Osteocyte (in vitro differentiated cells): ENCODE measurements at regions not wholly inside any gene's neighbourhood (a gene's known extent, or its start where the extent isn't known, plus 50 kb on each side); places are given as distances from the start of the nearest gene placed in this dataset.

ENCODE experiments used
- DNase-seq: peaks from one replicate; pipeline ENCODE4 v3.0.0; 2021; ENCODE audit warnings: mixed read lengths; ENCODE audit not compliant: unreplicated experiment; ENCODE audit errors: extremely low spot score
- H3K27ac Mint-ChIP-seq: one replicate; pipeline ENCODE4 v1.8.0; 2021; ENCODE audit warnings: mild to moderate bottlenecking, mixed read lengths; ENCODE audit not compliant: unreplicated experiment
- H3K27me3 Mint-ChIP-seq: one replicate; pipeline ENCODE4 v1.8.0; 2021; ENCODE audit warnings: mixed read lengths; ENCODE audit not compliant: unreplicated experiment
- H3K36me3 Mint-ChIP-seq: one replicate; pipeline ENCODE4 v1.8.0; 2021; ENCODE audit warnings: mixed read lengths; ENCODE audit not compliant: unreplicated experiment
- H3K4me1 Mint-ChIP-seq: one replicate; pipeline ENCODE4 v1.8.0; 2021; ENCODE audit warnings: mixed read lengths; ENCODE audit not compliant: unreplicated experiment
- H3K4me3 Mint-ChIP-seq: one replicate; pipeline ENCODE4 v1.8.0; 2021; ENCODE audit warnings: mild to moderate bottlenecking, moderate library complexity, mixed read lengths; ENCODE audit not compliant: unreplicated experiment
- H3K9me3 Mint-ChIP-seq: one replicate; pipeline ENCODE4 v1.8.0; 2021; ENCODE audit warnings: mixed read lengths; ENCODE audit not compliant: unreplicated experiment
- CTCF ChIP-seq: fragments of 200-600 bp; sonication (generic); IDR thresholded peaks from 2 replicates; pipeline ENCODE4 v1.5.0; 2021; ENCODE audit warnings: antibody characterized with exemption, mild to moderate bottlenecking, moderate library complexity

GRCh38 chr18:42178376-42179080, 223.5 kb downstream of the PIK3C3 start:
- H3K27ac Mint-ChIP-seq, result no peak overlapping the region
- no peak for TF ChIP-seq CTCF
- DNase-seq, result no peak
- no peaks in the 10 kb centered on the region for H3K36me3 Mint-ChIP-seq
- H3K4me3 Mint-ChIP-seq, result no peak overlapping the region
- peaks cover 8% of the 10 kb centered on the region for H3K27me3 Mint-ChIP-seq
- H3K4me1 Mint-ChIP-seq, result no peaks in the 10 kb centered on the region
- no peaks in the 10 kb centered on the region for H3K9me3 Mint-ChIP-seq

GRCh38 chr18:42179542-42180121, 224.6 kb downstream of the PIK3C3 start:
- no peaks in the 10 kb centered on the region for H3K9me3 Mint-ChIP-seq
- H3K27ac Mint-ChIP-seq, result no peak overlapping the region
- H3K4me1 Mint-ChIP-seq, result peaks cover 7% of the 10 kb centered on the region
- TF ChIP-seq CTCF, result no peak
- no peak overlapping the region for H3K4me3 Mint-ChIP-seq
- no peak for DNase-seq
- H3K27me3 Mint-ChIP-seq, result peaks cover 5% of the 10 kb centered on the region
- no peaks in the 10 kb centered on the region for H3K36me3 Mint-ChIP-seq

GRCh38 chr18:42181474-42181873, 226.4 kb downstream of the PIK3C3 start:
- Mint-ChIP-seq H3K27me3 (peaks cover 5% of the 10 kb centered on the region), H3K4me3 (no peak overlapping the region), H3K27ac (no peak overlapping the region), H3K9me3 (no peaks in the 10 kb centered on the region), H3K4me1 (peaks cover 7% of the 10 kb centered on the region), H3K36me3 (no peaks in the 10 kb centered on the region)
- no peak for DNase-seq
- TF ChIP-seq CTCF, result no peak

GRCh38 chr18:42182728-42183700, 228.0 kb downstream of the PIK3C3 start:
- no peak for DNase-seq
- Mint-ChIP-seq H3K27ac (no peak overlapping the region), H3K9me3 (no peaks in the 10 kb centered on the region), H3K27me3 (no peaks in the 10 kb centered on the region), H3K36me3 (no peaks in the 10 kb centered on the region), H3K4me3 (no peak overlapping the region), H3K4me1 (peaks cover 13% of the 10 kb centered on the region)
- TF ChIP-seq CTCF, result no peak

- DNase-seq, result no peak
- H3K4me3 Mint-ChIP-seq, result no peak overlapping the region
- no peaks in the 10 kb centered on the region for H3K9me3 Mint-ChIP-seq
- TF ChIP-seq CTCF, result no peak
- H3K27ac Mint-ChIP-seq, result no peak overlapping the region
- peaks cover 18% of the 10 kb centered on the region for H3K4me1 Mint-ChIP-seq
- no peaks in the 10 kb centered on the region for H3K36me3 Mint-ChIP-seq
- H3K27me3 Mint-ChIP-seq, result no peaks in the 10 kb centered on the region
These were observed 228.7 kb downstream of the PIK3C3 start for GRCh38 chr18:42183746-42184145.
